Peyer's patch (tissue), 4 donors: ENCODE measurements at regions not wholly inside any gene's neighbourhood (a gene's known extent, or its start where the extent isn't known, plus 50 kb on each side); places are given as distances from the start of the nearest gene placed in this dataset.
A peak's percentile ranks its signal among the peaks of the same experiment; 100 is the strongest.

ENCODE experiments used
- POLR2A ChIP-seq, 2 donors: fragments of 450-650 bp; IDR thresholded peaks; one replicate each; pipeline ENCODE4 v1.5.1; 2017; ENCODE audit warnings: antibody characterized with exemption in 2 of 2, mild to moderate bottlenecking in 2 of 2, moderate library complexity in 2 of 2
- TF ChIP-seq, protein P1 (sequence below), 6 experiments: fragments of 450-650 bp in 4 of 6; fragments of 200-600 bp in 2 of 6; sonication (generic) in 1 of 6; IDR thresholded peaks; one replicate each; pipeline ENCODE4 v1.5.1; 2017 to 2019; ENCODE audit warnings: antibody characterized with exemption in 6 of 6, mild to moderate bottlenecking in 3 of 6, moderate library complexity in 1 of 6

DNA sequence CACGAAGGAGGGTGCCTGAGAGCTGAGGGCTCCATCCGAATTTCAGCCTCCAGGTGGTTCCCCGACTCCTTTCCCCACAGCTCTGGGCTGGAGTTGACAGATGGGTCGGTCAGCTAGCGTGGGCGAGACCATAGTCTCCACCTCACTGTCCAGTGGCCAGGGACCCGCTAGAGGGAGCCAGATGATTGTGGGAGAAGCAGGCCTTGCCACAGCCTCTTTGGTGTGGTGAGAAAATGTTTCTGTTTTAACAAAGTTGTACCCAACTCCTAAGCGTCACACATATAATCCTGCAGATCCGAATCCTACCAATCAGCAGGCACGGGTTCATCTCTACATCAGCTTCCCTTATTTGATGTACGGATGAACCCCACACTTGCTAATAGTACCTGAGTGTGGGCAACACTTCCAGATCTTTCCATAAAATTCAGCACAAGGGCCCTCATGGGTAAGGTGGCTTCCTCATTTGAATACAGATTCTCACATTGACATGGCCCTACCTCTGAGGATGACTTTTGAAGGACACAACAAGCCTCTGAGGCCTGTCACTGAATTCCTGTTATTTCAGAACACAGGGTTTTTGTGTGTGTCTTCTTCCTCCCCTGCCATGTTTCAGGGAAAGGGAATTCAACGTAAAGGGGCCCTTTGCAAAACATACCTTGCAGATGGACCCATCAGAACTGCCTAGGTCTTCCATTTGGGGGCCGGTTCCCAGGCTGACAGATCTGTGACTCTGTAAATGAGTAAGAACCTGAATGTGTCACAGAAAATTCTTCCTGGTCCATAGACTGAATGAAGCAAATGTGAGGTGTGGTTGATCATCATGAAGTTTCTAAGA, 103.2 kb upstream of the DUSP22 start:
- TF ChIP-seq POLR2A (IDR thresholded peaks at IDR 0.05) = no peak
- TF ChIP-seq, protein P1, sequence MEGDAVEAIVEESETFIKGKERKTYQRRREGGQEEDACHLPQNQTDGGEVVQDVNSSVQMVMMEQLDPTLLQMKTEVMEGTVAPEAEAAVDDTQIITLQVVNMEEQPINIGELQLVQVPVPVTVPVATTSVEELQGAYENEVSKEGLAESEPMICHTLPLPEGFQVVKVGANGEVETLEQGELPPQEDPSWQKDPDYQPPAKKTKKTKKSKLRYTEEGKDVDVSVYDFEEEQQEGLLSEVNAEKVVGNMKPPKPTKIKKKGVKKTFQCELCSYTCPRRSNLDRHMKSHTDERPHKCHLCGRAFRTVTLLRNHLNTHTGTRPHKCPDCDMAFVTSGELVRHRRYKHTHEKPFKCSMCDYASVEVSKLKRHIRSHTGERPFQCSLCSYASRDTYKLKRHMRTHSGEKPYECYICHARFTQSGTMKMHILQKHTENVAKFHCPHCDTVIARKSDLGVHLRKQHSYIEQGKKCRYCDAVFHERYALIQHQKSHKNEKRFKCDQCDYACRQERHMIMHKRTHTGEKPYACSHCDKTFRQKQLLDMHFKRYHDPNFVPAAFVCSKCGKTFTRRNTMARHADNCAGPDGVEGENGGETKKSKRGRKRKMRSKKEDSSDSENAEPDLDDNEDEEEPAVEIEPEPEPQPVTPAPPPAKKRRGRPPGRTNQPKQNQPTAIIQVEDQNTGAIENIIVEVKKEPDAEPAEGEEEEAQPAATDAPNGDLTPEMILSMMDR (IDR thresholded peaks at IDR 0.05) = peak; percentile 56 to 85 (median 73)
